H1 (cell line): ENCODE measurements at regions not wholly inside any gene's neighbourhood (a gene's known extent, or its start where the extent isn't known, plus 50 kb on each side); places are given as distances from the start of the nearest gene placed in this dataset.

ENCODE experiments used
- CTCF ChIA-PET: fragments of 300-600 bp; sonication (Branson Sonifier 250); formaldehyde crosslinking; loops from one replicate; lab custom pipeline; 2021; ENCODE audit not compliant: partially characterized antibody; lab: Charles Lee
- POLR2A ChIA-PET: fragments of 300-600 bp; sonication (Branson Sonifier 250); formaldehyde crosslinking; loops from one replicate; lab custom pipeline; 2021; ENCODE audit warnings: inconsistent platforms; ENCODE audit not compliant: partially characterized antibody; lab: Charles Lee
- DNase-seq, 2 experiments: peaks; one replicate each; pipeline versions ENCODE4 v3.0.0 to v3.0.0-alpha.2; 2010 to 2022; ENCODE audit warnings: low spot score in 2 of 2, low read depth in 1 of 2, mixed read lengths in 1 of 2
- FAIRE-seq: peaks from 2 replicates; lab custom pipeline; 2011; peaks lifted over from hg19 to GRCh38; lab: Jason Lieb, UNC
- H2AFZ ChIP-seq: 2 replicates; pipeline ENCODE4 v1.8.1; 2012; ENCODE audit warnings: low read length, inconsistent platforms
- H2AK5ac ChIP-seq: 2 replicates; pipeline ENCODE4 v1.6.1; 2013; ENCODE audit warnings: low read depth, low read length
- H2BK120ac ChIP-seq: replicated peaks from 2 replicates; pipeline ENCODE3; 2013; ENCODE audit warnings: low read depth, low read length, inconsistent platforms
- H2BK12ac ChIP-seq: 2 replicates; pipeline ENCODE4 v1.6.1; 2013; ENCODE audit warnings: low read depth, low read length
- H2BK15ac ChIP-seq: 2 replicates; pipeline ENCODE4 v1.6.1; 2013; ENCODE audit warnings: low read length
- H2BK20ac ChIP-seq: 2 replicates; pipeline ENCODE4 v1.6.1; 2013; ENCODE audit warnings: low read length
- H2BK5ac ChIP-seq: 2 replicates; pipeline ENCODE4 v1.6.1; 2013; ENCODE audit warnings: low read depth, low read length
- H3K14ac ChIP-seq: 2 replicates; pipeline ENCODE4 v1.6.1; 2013; ENCODE audit warnings: inconsistent platforms; ENCODE audit not compliant: insufficient read length
- H3K18ac ChIP-seq: 2 replicates; pipeline ENCODE4 v1.6.1; 2013; ENCODE audit warnings: low read length; ENCODE audit errors: extremely low read depth
- H3K23ac ChIP-seq: 2 replicates; pipeline ENCODE4 v1.6.1; 2013; ENCODE audit warnings: inconsistent platforms; ENCODE audit not compliant: insufficient read length
- H3K23me2 ChIP-seq: 2 replicates; pipeline ENCODE4 v1.6.1; 2013; ENCODE audit warnings: low read depth, low read length
- H3K27ac ChIP-seq: 2 replicates; pipeline ENCODE4 v1.6.1; 2011; ENCODE audit warnings: low read depth, low read length, inconsistent platforms
- H3K27me3 ChIP-seq, 4 experiments: replicated peaks in 1 of 4; 1 replicate in 1 of 4; 2 replicates in 3 of 4; pipeline versions ENCODE4 v1.6.1 to v1.8.1; 2011 to 2013; ENCODE audit warnings: low read length in 3 of 4, mild to moderate bottlenecking in 3 of 4, inconsistent platforms in 2 of 4, mixed read lengths in 2 of 4, moderate library complexity in 1 of 4; ENCODE audit not compliant: control insufficient read depth in 3 of 4, insufficient read depth in 3 of 4; ENCODE audit errors: extremely low read depth in 1 of 4
- H3K36me3 ChIP-seq, 4 experiments: 2 replicates each; pipeline versions ENCODE4 v1.6.1 to v1.8.1; 2011 to 2013; ENCODE audit warnings: mild to moderate bottlenecking in 4 of 4, low read length in 3 of 4, moderate library complexity in 2 of 4, control low read depth in 1 of 4, inconsistent platforms in 1 of 4; ENCODE audit not compliant: insufficient read depth in 4 of 4, control insufficient read depth in 2 of 4
- H3K4ac ChIP-seq: replicated peaks from 2 replicates; pipeline ENCODE3; 2013; ENCODE audit warnings: low read length, low read depth, mixed read lengths, inconsistent platforms; ENCODE audit not compliant: insufficient read length
- H3K4me1 ChIP-seq, 4 experiments: replicated peaks in 1 of 4; 1 replicate in 1 of 4; 2 replicates in 3 of 4; pipeline versions ENCODE4 v1.6.1 to v1.8.1; 2011 to 2013; ENCODE audit warnings: low read length in 3 of 4, inconsistent platforms in 2 of 4, mixed read lengths in 1 of 4; ENCODE audit not compliant: insufficient read depth in 4 of 4, control insufficient read depth in 3 of 4
- H3K4me2 ChIP-seq, 2 experiments: 2 replicates each; pipeline versions ENCODE4 v1.6.1 to v1.8.1; 2011 to 2013; ENCODE audit warnings: low read depth in 2 of 2, low read length in 2 of 2, control low read depth in 1 of 2, inconsistent platforms in 1 of 2, mild to moderate bottlenecking in 1 of 2; ENCODE audit not compliant: insufficient read depth in 1 of 2
- H3K4me3 ChIP-seq, 4 experiments: fragments of 200-600, 300-600 bp in 1 of 4; sonication (generic), shearing (Covaris generic), sonication (Bioruptor Twin) in 1 of 4; 2 replicates each; pipeline versions ENCODE4 v1.5.1 to v1.8.1; 2011 to 2016; ENCODE audit warnings: low read length in 4 of 4, low read depth in 3 of 4, control low read depth in 2 of 4, inconsistent platforms in 2 of 4, mild to moderate bottlenecking in 2 of 4, mixed read lengths in 1 of 4, moderate library complexity in 1 of 4; ENCODE audit not compliant: insufficient read depth in 2 of 4; ENCODE audit errors: extremely low read depth in 1 of 4
- H3K56ac ChIP-seq: replicated peaks from 2 replicates; pipeline ENCODE3; 2013; ENCODE audit warnings: low read depth, mild to moderate bottlenecking, mixed read lengths, low read length, inconsistent platforms; ENCODE audit not compliant: insufficient read length
- H3K79me1 ChIP-seq: 2 replicates; pipeline ENCODE4 v1.6.1; 2013; ENCODE audit warnings: low read depth, low read length, control low read depth
- H3K79me2 ChIP-seq, 2 experiments: 2 replicates each; pipeline versions ENCODE4 v1.6.1 to v1.8.1; 2012 to 2013; ENCODE audit warnings: low read length in 2 of 2, mild to moderate bottlenecking in 2 of 2, inconsistent platforms in 1 of 2; ENCODE audit not compliant: insufficient read depth in 2 of 2, control insufficient read depth in 1 of 2
- H3K9ac ChIP-seq, 4 experiments: replicated peaks in 1 of 4; 1 replicate in 1 of 4; 2 replicates in 3 of 4; pipeline versions ENCODE4 v1.6.1 to v1.8.1; 2011 to 2013; ENCODE audit warnings: low read depth in 3 of 4, low read length in 3 of 4, control low read depth in 2 of 4, mild to moderate bottlenecking in 2 of 4, moderate library complexity in 2 of 4, inconsistent platforms in 1 of 4; ENCODE audit errors: extremely low read depth in 1 of 4
- H3K9me3 ChIP-seq, 2 experiments: 2 replicates each; pipeline versions ENCODE4 v1.6.1 to v1.8.1; 2012 to 2013; ENCODE audit warnings: mild to moderate bottlenecking in 2 of 2, moderate library complexity in 2 of 2, control low read depth in 1 of 2, inconsistent platforms in 1 of 2, low read depth in 1 of 2, low read length in 1 of 2, mixed read lengths in 1 of 2; ENCODE audit not compliant: insufficient read depth in 2 of 2
- H4K20me1 ChIP-seq, 2 experiments: replicated peaks in 1 of 2; 2 replicates each; pipeline versions ENCODE3 to v1.8.1; 2011 to 2013; ENCODE audit warnings: inconsistent platforms in 2 of 2, low read length in 2 of 2, mild to moderate bottlenecking in 1 of 2; ENCODE audit not compliant: insufficient read depth in 2 of 2, control insufficient read depth in 1 of 2
- H4K5ac ChIP-seq: 2 replicates; pipeline ENCODE4 v1.6.1; 2013; ENCODE audit warnings: low read length, low read depth, mixed read lengths, inconsistent platforms; ENCODE audit not compliant: insufficient read length
- H4K8ac ChIP-seq: 2 replicates; pipeline ENCODE4 v1.8.0; 2013; ENCODE audit warnings: mild to moderate bottlenecking, moderate library complexity, low read length, inconsistent platforms; ENCODE audit not compliant: insufficient read depth; ENCODE audit errors: extremely low read depth
- H4K91ac ChIP-seq: replicated peaks from 2 replicates; pipeline ENCODE3; 2013; ENCODE audit warnings: low read length, mixed read lengths, inconsistent platforms; ENCODE audit not compliant: insufficient read length
- BRCA1 ChIP-seq: IDR thresholded peaks from 2 replicates; pipeline ENCODE4 v1.6.1; 2012; ENCODE audit warnings: low read depth, low read length, improper control_type of control experiment
- MAX ChIP-seq: IDR thresholded peaks from 2 replicates; pipeline ENCODE4 v1.6.1; 2012; ENCODE audit warnings: inconsistent platforms
- WGBS, 2 experiments: shearing (Covaris generic) in 1 of 2; methylation state at CpG; one replicate each; pipeline versions ENCODE4 v1.1.6 to v1.1.7; 2013 to 2015; ENCODE audit warnings: low lambda C conversion rate in 2 of 2, mixed read lengths in 2 of 2, inconsistent platforms in 1 of 2, low coverage in 1 of 2, missing lambda C conversion rate in 1 of 2; ENCODE audit not compliant: insufficient replicate concordance in 2 of 2, insufficient coverage in 1 of 2, insufficient read length in 1 of 2; ENCODE audit errors: extremely low coverage in 1 of 2, missing lambda C conversion rate in 1 of 2; 5-methylcytosine and 5-hydroxymethylcytosine counted together

- Histone ChIP-seq H3K79me1 (no peaks in the 10 kb centered on the region), H3K27ac (no peak overlapping the region), H4K20me1 (no peaks in the 10 kb centered on the region), H3K4me1 (no peaks in the 10 kb centered on the region), H4K91ac (no peak overlapping the region), H3K9me3 (peaks cover 0 to 7% of the 10 kb centered on the region in 2 experiments; a peak in 2 of 4 replicates), H3K27me3 (no peaks in the 10 kb centered on the region), H4K8ac (no peak overlapping the region), H3K9ac (no peak overlapping the region), H2AK5ac (no peak overlapping the region), H3K23me2 (no peaks in the 10 kb centered on the region), H3K36me3 (no peaks in the 10 kb centered on the region), H4K5ac (no peak overlapping the region), H2BK20ac (no peak overlapping the region), H3K4me2 (no peak overlapping the region), H3K23ac (no peak overlapping the region), H2BK12ac (no peak overlapping the region), H3K18ac (no peak overlapping the region), H3K4ac (no peak overlapping the region), H2BK15ac (no peak overlapping the region), H3K79me2 (no peaks in the 10 kb centered on the region), H3K56ac (no peak overlapping the region), H3K4me3 (no peak overlapping the region), H2BK120ac (no peak overlapping the region), H2BK5ac (no peak overlapping the region), H2AFZ (no peak overlapping the region), H3K14ac (no peak overlapping the region)
- ChIA-PET POLR2A (no interaction called here), CTCF (no interaction called here)
- no peak for FAIRE-seq
- no peak for DNase-seq
- WGBS, 2 experiments: 88% methylated on average over 5 of the region's 5 CpGs; no CpG with 5 or more reads in 1 of the 2 experiments
- TF ChIP-seq BRCA1 (no peak), MAX (no peak)
Measured at GRCh38 chr18:10261344-10262276, 192.8 kb upstream of the APCDD1 start.
